WTC11 (cell line): ENCODE measurements at regions not wholly inside any gene's neighbourhood (a gene's known extent, or its start where the extent isn't known, plus 50 kb on each side); places are given as distances from the start of the nearest gene placed in this dataset.

Experiments
- ATAC-seq: fragments of 200-7000 bp; cut with Tn5 transposase; 2 replicates; pipeline ENCODE4 v1.10.0; 2021; ENCODE audit warnings: mild to moderate bottlenecking, moderate library complexity
- CTCF ChIA-PET: fragments of 300-600 bp; sonication (Branson Sonifier 250); formaldehyde crosslinking; loops from one replicate; lab custom pipeline; 2021; ENCODE audit warnings: antibody characterized with exemption; lab: Charles Lee
- POLR2A ChIA-PET: fragments of 350-600 bp; sonication (Branson Sonifier 250); formaldehyde crosslinking; loops from one replicate; lab custom pipeline; 2021; ENCODE audit warnings: antibody characterized with exemption; lab: Charles Lee
- DNase-seq: peaks from one replicate; pipeline ENCODE4 v3.0.0; 2021; ENCODE audit warnings: low spot score
- H3K27ac Mint-ChIP-seq: 2 replicates; pipeline ENCODE4 v1.8.0; 2021; ENCODE audit warnings: mixed read lengths
- H3K27me3 Mint-ChIP-seq: 2 replicates; pipeline ENCODE4 v1.8.0; 2021; ENCODE audit warnings: low read depth, mild to moderate bottlenecking, moderate library complexity, mixed read lengths
- H3K36me3 Mint-ChIP-seq: 2 replicates; pipeline ENCODE4 v1.8.0; 2021; ENCODE audit warnings: mixed read lengths
- H3K4me1 Mint-ChIP-seq: 2 replicates; pipeline ENCODE4 v1.8.0; 2022; ENCODE audit warnings: mixed read lengths
- H3K4me3 Mint-ChIP-seq: 2 replicates; pipeline ENCODE4 v1.8.0; 2021; ENCODE audit warnings: mild to moderate bottlenecking, moderate library complexity, mixed read lengths
- H3K9me3 Mint-ChIP-seq: 2 replicates; pipeline ENCODE4 v1.8.0; 2021; ENCODE audit warnings: mixed read lengths
- ATF2 ChIP-seq: sonication (generic); formaldehyde crosslinking; IDR thresholded peaks from 2 replicates; pipeline ENCODE4 v1.8.1; 2022; ENCODE audit warnings: low read depth, missing genetic modification reagents, borderline replicate concordance
- E2F5 ChIP-seq: sonication (generic); formaldehyde crosslinking; IDR thresholded peaks from 2 replicates; pipeline ENCODE4 v1.8.1; 2022; ENCODE audit warnings: mild to moderate bottlenecking, moderate library complexity, missing genetic modification reagents
- GABPB1 ChIP-seq: sonication (generic); formaldehyde crosslinking; IDR thresholded peaks from 2 replicates; pipeline ENCODE4 v1.8.1; 2023; ENCODE audit warnings: mild to moderate bottlenecking, missing genetic modification reagents
- MXD4 ChIP-seq: fragments of 250-450 bp; sonication (Bioruptor Pico); IDR thresholded peaks from 2 replicates; pipeline ENCODE4 v1.8.0; 2021; ENCODE audit warnings: mild to moderate bottlenecking, moderate library complexity, borderline replicate concordance
- NR1H2 ChIP-seq: sonication (generic); formaldehyde crosslinking; IDR thresholded peaks from 2 replicates; pipeline ENCODE4 v1.9.0; 2021; ENCODE audit warnings: mild to moderate bottlenecking, moderate library complexity, missing genetic modification reagents
- SMAD3 ChIP-seq: sonication (generic); formaldehyde crosslinking; IDR thresholded peaks from 2 replicates; pipeline ENCODE4 v1.8.0; 2022; ENCODE audit warnings: missing genetic modification reagents, mild to moderate bottlenecking, borderline replicate concordance
- SOX15 ChIP-seq: fragments of 250-450 bp; sonication (Bioruptor Pico); IDR thresholded peaks from 2 replicates; pipeline ENCODE4 v1.9.0; 2021; ENCODE audit warnings: mild to moderate bottlenecking
- ZBTB21 ChIP-seq: sonication (generic); formaldehyde crosslinking; IDR thresholded peaks from 2 replicates; pipeline ENCODE4 v1.8.1; 2023; ENCODE audit warnings: mild to moderate bottlenecking, missing genetic modification reagents, borderline replicate concordance
- ZBTB43 ChIP-seq: sonication (generic); formaldehyde crosslinking; IDR thresholded peaks from 2 replicates; pipeline ENCODE4 v1.8.1; 2023; ENCODE audit warnings: mild to moderate bottlenecking, missing genetic modification reagents
- ZNF121 ChIP-seq: sonication (generic); formaldehyde crosslinking; IDR thresholded peaks from 2 replicates; pipeline ENCODE4 v1.8.0; 2023; ENCODE audit warnings: missing genetic modification reagents
- ZNF219 ChIP-seq: sonication (generic); formaldehyde crosslinking; IDR thresholded peaks from 2 replicates; pipeline ENCODE4 v1.8.0; 2023; ENCODE audit warnings: missing genetic modification reagents, mild to moderate bottlenecking, borderline replicate concordance
- ZNF317 ChIP-seq: sonication (generic); formaldehyde crosslinking; IDR thresholded peaks from 2 replicates; pipeline ENCODE4 v1.8.1; 2023; ENCODE audit warnings: low read depth, mild to moderate bottlenecking, moderate library complexity, missing genetic modification reagents, borderline replicate concordance
- ZNF416 ChIP-seq: fragments of 250-450 bp; sonication (Bioruptor Pico); IDR thresholded peaks from 2 replicates; pipeline ENCODE4 v1.9.0; 2021; ENCODE audit warnings: mild to moderate bottlenecking, inconsistent platforms
- ZNF425 ChIP-seq: fragments of 250-450 bp; sonication (Bioruptor Pico); conservative IDR thresholded peaks from 2 replicates; pipeline ENCODE4 v1.9.0; 2021; ENCODE audit warnings: mild to moderate bottlenecking
- ZNF532 ChIP-seq: fragments of 250-450 bp; sonication (Bioruptor Pico); IDR thresholded peaks from 2 replicates; pipeline ENCODE4 v1.9.0; 2021; ENCODE audit warnings: mild to moderate bottlenecking, borderline replicate concordance

- TF ChIP-seq ZNF425 (CRISPR knock-in tag) (no peak), ZNF219 (CRISPR knock-in tag) (no peak), ZNF121 (CRISPR knock-in tag) (no peak), ZNF532 (CRISPR knock-in tag) (no peak), SMAD3 (CRISPR knock-in tag) (no peak)
These were observed 280.5 kb downstream of the MBNL1 start (continued) for GRCh38 chr3:152549263-152549662.

GRCh38 chr3:152550284-152550683 is 281.6 kb downstream of the MBNL1 start:
- H3K27ac Mint-ChIP-seq = no peak overlapping the region
- no peaks in the 10 kb centered on the region for H3K4me1 Mint-ChIP-seq
- no peak for ATAC-seq
- TF ChIP-seq ZNF317 (CRISPR knock-in tag) = no peak
- no peak for TF ChIP-seq GABPB1 (CRISPR knock-in tag)
- TF ChIP-seq NR1H2 (CRISPR knock-in tag) = no peak
- no peak for TF ChIP-seq E2F5 (CRISPR knock-in tag)
- TF ChIP-seq ZBTB43 (CRISPR knock-in tag) = no peak
- no peak for TF ChIP-seq MXD4 (CRISPR knock-in tag)
- no peak for TF ChIP-seq ZBTB21 (CRISPR knock-in tag)
- TF ChIP-seq ATF2 (CRISPR knock-in tag) = no peak
- no peak for TF ChIP-seq ZNF416 (CRISPR knock-in tag)
- TF ChIP-seq SOX15 (CRISPR knock-in tag) = no peak
- ChIA-PET CTCF (no interaction called here), POLR2A (no interaction called here)
- no peaks in the 10 kb centered on the region for H3K36me3 Mint-ChIP-seq
- H3K9me3 Mint-ChIP-seq = peaks cover 5% of the 10 kb centered on the region; the same call in 1 of the 2 replicates
- no peaks in the 10 kb centered on the region for H3K27me3 Mint-ChIP-seq
- H3K4me3 Mint-ChIP-seq = no peak overlapping the region
- no peak for DNase-seq
